ENCODE measurements at regions not wholly inside any gene's neighbourhood (a gene's known extent, or its start where the extent isn't known, plus 50 kb on each side); places are given as distances from the start of the nearest gene placed in this dataset.

DNA sequence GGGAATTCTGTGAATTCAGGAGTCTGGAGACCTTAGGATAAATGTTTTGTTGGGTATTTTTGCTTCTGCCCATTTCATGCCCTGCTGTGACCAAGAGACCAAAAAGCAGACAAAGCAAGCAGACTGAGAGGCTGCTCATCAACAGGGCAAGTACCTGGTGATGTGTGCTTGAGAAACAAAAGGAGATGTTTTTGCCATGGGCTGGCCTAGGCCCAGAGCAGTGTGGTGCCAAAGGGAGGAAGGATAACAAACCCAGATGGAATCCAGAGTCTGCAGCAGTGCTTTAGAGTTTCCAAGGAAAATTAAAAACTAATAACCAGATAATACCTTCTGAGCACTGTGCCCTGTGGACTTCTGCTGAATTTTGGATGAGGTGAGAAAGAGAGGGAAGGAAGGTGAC is 538.4 kb downstream of the STK39 start:
- TF ChIP-seq, protein P1, sequence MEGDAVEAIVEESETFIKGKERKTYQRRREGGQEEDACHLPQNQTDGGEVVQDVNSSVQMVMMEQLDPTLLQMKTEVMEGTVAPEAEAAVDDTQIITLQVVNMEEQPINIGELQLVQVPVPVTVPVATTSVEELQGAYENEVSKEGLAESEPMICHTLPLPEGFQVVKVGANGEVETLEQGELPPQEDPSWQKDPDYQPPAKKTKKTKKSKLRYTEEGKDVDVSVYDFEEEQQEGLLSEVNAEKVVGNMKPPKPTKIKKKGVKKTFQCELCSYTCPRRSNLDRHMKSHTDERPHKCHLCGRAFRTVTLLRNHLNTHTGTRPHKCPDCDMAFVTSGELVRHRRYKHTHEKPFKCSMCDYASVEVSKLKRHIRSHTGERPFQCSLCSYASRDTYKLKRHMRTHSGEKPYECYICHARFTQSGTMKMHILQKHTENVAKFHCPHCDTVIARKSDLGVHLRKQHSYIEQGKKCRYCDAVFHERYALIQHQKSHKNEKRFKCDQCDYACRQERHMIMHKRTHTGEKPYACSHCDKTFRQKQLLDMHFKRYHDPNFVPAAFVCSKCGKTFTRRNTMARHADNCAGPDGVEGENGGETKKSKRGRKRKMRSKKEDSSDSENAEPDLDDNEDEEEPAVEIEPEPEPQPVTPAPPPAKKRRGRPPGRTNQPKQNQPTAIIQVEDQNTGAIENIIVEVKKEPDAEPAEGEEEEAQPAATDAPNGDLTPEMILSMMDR (IDR thresholded peaks at IDR 0.05), result no peak
- no peak for TF ChIP-seq EZH2 (IDR thresholded peaks at IDR 0.05; ENCODE audit: borderline replicate concordance, insufficient read depth, low read depth, low read length, poor library complexity, severe bottlenecking)
